Mucosa of gallbladder (tissue), 1 donor: ENCODE measurements at regions not wholly inside any gene's neighbourhood (a gene's known extent, or its start where the extent isn't known, plus 50 kb on each side); places are given as distances from the start of the nearest gene placed in this dataset.
A peak's percentile ranks its signal among the peaks of the same experiment; 100 is the strongest.

ENCODE experiments used
- DNase-seq: peaks from one replicate; pipeline ENCODE4 v3.0.0-alpha.2; 2020; ENCODE audit warnings: low spot score
- donor health status: DM: no; HTN: no; CAD: no.

GRCh38 chr1:62370594-62370993, 51.4 kb upstream of the KANK4 start:
- DNase-seq: no peak

- no peak for DNase-seq
These were observed 52.1 kb upstream of the KANK4 start for GRCh38 chr1:62371375-62371774.

- no peak for DNase-seq
These were observed 54.0 kb upstream of the KANK4 start for GRCh38 chr1:62373221-62373620.

- no peak for DNase-seq
These were observed 57.9 kb upstream of the KANK4 start for GRCh38 chr1:62377043-62377562.

- no peak for DNase-seq
These were observed 56.7 kb upstream of the USP1 start for GRCh38 chr1:62380181-62380580.

- DNase-seq: no peak
These were observed 54.8 kb upstream of the USP1 start for GRCh38 chr1:62381831-62382657.

- no peak for DNase-seq
These were observed 54.2 kb upstream of the USP1 start for GRCh38 chr1:62382658-62382955.

GRCh38 chr1:62384276-62385005, 52.4 kb upstream of the USP1 start:
- peak; percentile 62 for DNase-seq

GRCh38 chr1:62385923-62386322, 50.9 kb upstream of the USP1 start:
- DNase-seq: no peak

- DNase-seq: no peak
These were observed 50.3 kb upstream of the USP1 start for GRCh38 chr1:62386351-62387121.
